Activated effector memory CD4-positive, alpha-beta T cell treated with anti-CD3 and anti-CD28 coated beads, Interleukin-2, amount 50 U/mL, for 16 hours (primary cell): ENCODE measurements at regions not wholly inside any gene's neighbourhood (a gene's known extent, or its start where the extent isn't known, plus 50 kb on each side); places are given as distances from the start of the nearest gene placed in this dataset.
"Not testable (repeated sequence)": the region's sequence is repeated elsewhere in the genome, so short reads cannot be mapped to it uniquely, and the experiment has no call there.

Experiments
- DNase-seq: peaks from one replicate; pipeline ENCODE4 v3.0.0-alpha.2; 2020

- no peak for DNase-seq
These were observed 237.3 kb downstream of the C7orf25 start for GRCh38 chr7:42674541-42674940.

GRCh38 chr7:42673951-42674350 lies 237.9 kb downstream of the C7orf25 start:
- no peak for DNase-seq

DNA sequence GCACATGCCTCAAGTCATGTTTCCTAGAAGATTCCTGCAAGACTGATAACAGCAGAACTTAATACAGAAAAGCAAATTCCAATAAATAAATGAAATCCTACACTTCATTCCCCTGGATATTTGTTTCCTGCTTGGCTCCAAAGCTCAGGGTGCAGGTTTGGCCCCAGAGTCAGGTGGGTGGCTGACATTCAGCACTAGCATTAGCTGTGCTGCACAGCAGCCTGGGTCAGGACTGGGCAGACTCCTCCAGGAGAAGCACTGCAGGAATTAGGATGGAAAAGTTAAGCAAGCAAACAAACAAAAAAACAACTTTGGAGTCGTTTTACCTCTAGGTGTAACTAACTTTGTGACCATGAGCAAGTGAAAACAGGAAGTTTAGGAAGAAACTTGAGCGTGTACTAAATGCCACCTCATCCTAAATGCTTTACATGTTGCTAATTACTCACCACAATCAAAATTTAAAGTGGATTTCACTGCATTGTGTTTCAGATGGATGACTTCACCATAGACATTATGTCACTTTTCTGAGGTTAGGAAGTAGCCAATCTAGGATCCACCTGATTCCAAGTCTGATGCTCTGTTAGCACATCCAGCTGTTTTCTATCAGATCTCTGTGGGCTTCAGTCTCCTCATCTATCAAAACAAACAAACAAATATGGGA lies 239.4 kb downstream of the C7orf25 start:
- DNase-seq = no peak

DNA sequence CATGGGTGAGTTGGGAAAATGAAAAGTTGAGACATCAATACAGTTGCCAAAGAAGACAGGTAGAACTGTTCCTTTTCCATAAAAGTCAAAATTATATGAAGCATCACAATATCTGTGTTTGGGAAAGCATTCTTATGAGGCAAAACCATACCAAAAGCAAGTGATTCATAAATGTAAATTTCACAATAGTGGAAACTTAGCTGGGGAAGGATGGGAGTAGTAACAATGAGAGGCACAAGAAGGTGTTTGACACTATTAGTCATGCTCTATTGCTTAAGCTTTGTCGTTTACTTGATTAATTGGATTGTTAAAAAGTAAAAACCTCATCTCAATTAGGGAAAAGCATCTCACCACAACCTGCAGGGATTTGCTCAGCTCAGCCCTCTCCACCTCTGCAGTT lies 240.2 kb downstream of the C7orf25 start:
- DNase-seq = no peak

GRCh38 chr7:42666994-42667393 lies 244.9 kb downstream of the C7orf25 start:
- no peak for DNase-seq

GRCh38 chr7:42662862-42663261 lies 249.0 kb downstream of the C7orf25 start:
- no peak for DNase-seq

DNA sequence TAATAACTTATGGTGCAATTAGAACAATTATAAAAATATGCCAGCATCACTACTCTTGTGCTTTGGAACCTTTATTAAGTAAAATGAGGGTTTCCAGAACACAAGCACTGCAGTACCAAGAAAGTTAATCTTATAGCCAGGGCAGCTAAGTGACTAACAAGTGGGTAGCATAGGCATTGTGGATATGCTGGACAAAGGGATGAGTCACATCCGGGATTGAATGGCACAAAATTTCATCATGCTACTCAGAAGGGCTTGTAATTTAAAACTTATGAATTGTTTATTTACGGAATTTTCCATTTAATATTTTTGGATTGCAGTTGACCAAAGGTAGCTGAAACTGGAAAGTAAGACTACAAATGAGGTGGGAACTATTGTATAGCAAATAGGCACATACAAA lies 250.6 kb downstream of the C7orf25 start:
- DNase-seq = no peak

GRCh38 chr7:42650701-42651100 lies 261.2 kb downstream of the C7orf25 start:
- DNase-seq = no peak

- DNase-seq = no peak
These were observed 261.7 kb downstream of the C7orf25 start for GRCh38 chr7:42650171-42650570.

DNA sequence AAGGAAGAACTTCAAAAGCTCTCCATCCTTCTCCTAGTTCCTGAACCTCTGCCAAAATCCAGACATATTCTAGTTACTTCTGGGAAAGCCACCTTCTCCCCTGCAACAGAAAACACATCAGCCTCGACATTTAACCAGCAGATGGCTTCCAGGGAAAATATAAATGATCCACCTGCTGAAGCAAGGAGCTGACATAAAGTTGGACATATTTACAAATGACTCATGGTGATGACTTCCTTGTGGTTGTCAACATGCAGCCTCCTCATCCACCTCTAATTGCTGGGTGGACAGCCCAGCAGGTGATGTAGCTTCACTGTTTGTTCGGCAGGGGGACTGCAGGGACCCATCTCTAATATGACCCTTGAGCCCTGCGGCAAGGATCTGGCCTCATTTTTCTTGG lies 266.0 kb downstream of the C7orf25 start:
- DNase-seq = no peak

DNA sequence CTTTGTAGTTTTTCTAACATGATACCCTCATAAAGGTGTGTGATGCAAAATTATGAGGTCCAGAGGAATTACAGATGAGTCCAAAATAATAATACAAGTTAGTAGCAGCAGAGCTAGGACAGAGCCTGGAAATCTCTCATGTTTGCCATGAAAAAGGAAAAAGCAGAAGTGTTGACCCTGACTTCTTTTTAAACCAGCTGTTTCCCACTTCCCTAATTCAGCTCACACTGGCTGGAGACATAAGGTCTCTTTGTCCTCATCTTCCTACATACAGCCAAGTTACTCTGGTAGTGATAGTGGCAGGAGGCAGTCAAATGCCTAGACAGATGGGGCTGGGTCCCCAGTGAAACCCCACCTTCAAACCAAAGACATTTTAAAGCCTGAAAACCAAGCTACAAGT lies 269.2 kb downstream of the C7orf25 start:
- no peak for DNase-seq

DNA sequence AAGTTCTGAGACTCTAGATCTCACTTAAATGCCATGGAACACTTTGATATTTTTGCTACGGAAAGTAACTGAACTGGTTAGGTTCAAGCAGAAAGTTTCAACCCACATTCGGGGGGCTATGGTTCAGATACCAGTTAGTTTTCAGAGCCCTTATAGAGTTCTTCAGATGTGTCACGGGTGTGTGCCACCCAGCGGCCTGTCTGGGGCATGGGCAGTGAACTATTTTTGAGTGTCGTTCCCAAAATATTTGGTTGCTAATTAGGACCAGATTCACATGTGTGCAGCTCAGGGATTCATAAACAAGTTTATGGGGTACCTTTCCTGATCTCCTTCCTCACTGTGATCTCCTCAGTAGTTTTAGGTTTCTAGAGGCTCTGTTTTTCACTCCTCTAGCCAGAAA lies 271.9 kb downstream of the C7orf25 start:
- no peak for DNase-seq

GRCh38 chr7:42636380-42636779 lies 275.5 kb downstream of the C7orf25 start:
- not testable (repeated sequence) for DNase-seq

DNA sequence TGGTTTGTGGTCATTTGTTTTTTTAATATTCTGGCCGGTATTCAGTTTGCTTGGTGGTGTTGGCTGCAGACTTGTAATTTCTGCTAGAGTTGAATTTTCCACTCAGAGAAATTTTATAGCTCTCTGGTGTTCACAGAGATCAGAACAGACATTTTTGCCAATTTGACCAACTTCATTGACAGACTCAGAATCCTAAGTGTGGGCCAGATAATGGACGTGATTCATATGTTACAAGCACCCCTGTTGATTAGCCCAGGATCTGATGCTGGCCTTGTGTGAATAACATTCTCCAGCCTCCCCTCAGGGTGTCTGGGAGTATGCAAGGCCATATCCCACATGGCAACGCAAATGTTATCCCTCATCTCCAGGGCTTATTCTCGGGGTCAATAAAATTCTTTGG lies 283.8 kb downstream of the C7orf25 start:
- no peak for DNase-seq

DNA sequence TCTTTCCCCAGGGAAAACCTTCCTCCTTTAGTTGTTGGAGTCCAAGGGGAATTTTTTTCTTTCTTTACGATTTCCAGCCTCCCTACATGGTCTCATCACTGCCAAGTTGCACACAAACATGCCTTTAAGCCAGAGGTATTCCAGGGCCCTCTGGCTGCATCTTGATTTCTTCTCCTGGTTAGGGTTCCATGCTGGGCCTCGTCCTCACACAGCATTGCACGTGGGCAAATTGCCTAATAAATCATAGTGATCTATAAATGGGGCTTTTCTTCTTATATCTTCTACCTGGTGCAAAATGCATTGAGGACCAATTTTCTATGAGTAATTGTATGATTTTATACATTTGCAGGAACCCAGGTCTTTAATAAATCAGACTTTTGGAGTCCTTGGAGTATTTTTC lies 284.2 kb downstream of the C7orf25 start:
- no peak for DNase-seq

DNA sequence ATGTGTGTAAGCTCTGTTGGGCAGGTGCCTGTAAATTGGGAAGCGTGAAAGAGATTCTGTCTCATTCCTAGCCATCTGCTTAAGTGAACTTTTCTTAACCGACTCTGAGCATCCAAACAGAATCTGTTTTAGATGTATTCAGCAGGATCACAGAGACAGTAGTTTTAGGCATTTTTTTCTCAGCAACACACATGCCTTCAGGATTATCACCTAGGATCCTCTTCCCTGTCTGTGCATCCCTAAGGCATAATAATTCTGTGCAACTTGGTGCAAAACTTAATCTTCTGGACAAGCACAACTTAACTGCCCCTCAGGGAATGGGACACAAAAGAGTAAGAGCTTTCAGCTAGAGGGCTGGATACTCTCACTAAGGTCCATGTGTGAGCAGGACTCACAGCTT lies 284.8 kb downstream of the C7orf25 start:
- no peak for DNase-seq

GRCh38 chr7:42625421-42625820 lies 286.4 kb downstream of the C7orf25 start:
- no peak for DNase-seq

GRCh38 chr7:42624471-42624870 lies 287.4 kb downstream of the C7orf25 start:
- no peak for DNase-seq

GRCh38 chr7:42621543-42622219 lies 290.2 kb downstream of the C7orf25 start:
- no peak for DNase-seq

DNA sequence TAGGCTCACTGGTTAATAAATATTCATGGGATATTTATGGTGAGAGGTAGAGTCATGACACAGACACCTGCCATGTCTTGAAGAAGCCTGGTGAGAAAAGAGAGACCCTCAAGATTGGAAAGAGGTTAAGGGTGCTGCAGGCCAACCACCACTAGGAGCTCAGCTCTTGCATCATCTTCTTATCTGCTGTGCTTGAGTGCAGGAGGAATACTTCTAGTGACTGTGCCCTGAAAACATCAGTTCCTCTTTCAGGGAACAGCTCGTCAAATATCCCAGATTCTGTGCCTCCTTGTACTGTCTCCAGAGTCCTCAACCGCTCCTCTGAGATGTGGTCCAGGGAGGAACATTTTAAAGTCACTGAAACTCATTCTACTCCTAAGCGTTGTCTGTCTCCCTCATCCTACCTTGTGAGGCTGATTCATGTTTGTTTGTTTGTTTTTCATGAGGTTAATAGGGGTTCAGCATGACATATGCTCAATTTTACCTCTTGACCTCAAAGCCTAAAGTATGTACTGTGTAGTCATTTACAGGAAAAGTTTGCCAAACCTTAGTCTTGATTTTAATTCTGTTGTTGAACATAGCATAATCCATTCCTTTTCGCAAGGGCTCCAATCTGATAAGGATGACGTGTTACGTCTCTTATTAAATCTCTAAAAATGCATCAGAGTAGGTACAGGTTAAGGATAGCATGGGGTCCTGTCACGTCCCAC lies 293.1 kb downstream of the C7orf25 start:
- DNase-seq = no peak

GRCh38 chr7:42617806-42618457 lies 293.9 kb downstream of the C7orf25 start:
- DNase-seq = no peak

- DNase-seq = no peak
These were observed 294.7 kb downstream of the C7orf25 start for GRCh38 chr7:42617071-42617765.

DNA sequence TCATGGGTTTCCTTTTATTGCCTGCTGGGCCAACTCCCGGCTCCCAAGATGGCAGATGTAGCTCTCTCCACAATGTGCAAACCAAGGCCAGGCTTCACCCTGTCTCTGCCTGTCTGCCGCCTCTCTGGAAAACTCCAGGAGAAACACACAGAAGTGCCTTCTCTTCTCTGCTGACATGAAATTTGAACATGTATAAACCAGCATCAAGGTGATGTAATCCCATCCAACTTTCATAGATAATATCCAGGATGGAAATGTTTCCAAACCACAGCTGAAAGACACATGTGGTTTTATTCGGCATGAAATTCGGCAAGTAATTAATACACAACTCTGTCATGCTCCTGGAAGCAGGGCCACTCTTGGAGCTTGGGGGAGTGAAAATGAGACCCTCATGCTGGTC lies 297.2 kb downstream of the C7orf25 start:
- no peak for DNase-seq
